ENCODE measurements at regions not wholly inside any gene's neighbourhood (a gene's known extent, or its start where the extent isn't known, plus 50 kb on each side); places are given as distances from the start of the nearest gene placed in this dataset.
"Not testable (repeated sequence)": the region's sequence is repeated elsewhere in the genome, so short reads cannot be mapped to it uniquely, and the experiment has no call there.

- no peak for DNase-seq (ENCODE audit: low read depth)
Observed at GRCh38 chr13:91232716-91233115, 114.8 kb upstream of the MIR17HG start.

- DNase-seq (ENCODE audit: low read depth), result no peak
Observed at GRCh38 chr13:91233291-91233690, 114.2 kb upstream of the MIR17HG start.

- no peak for DNase-seq (ENCODE audit: low read depth)
Observed at GRCh38 chr13:91236182-91236581, 111.3 kb upstream of the MIR17HG start.

DNA sequence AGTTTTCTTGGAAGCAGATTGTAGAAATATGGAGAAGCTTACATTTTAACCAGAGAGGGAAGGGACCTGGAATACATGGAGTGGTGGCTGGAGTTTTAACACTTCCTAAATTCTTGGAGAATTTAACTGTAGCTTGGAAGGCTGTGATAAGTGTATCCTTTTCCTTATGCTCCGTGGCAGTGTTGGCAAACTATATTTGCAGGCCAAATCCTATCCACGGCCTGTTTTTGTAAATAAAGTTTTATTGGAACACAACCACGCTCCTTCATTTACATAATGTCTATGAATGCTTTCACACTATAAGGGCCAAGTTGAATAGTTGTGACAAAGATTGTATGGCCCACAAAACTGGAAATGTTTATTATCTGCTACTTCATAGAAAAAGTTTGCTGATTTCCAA is 110.6 kb upstream of the MIR17HG start:
- DNase-seq (ENCODE audit: low read depth), result no peak

DNA sequence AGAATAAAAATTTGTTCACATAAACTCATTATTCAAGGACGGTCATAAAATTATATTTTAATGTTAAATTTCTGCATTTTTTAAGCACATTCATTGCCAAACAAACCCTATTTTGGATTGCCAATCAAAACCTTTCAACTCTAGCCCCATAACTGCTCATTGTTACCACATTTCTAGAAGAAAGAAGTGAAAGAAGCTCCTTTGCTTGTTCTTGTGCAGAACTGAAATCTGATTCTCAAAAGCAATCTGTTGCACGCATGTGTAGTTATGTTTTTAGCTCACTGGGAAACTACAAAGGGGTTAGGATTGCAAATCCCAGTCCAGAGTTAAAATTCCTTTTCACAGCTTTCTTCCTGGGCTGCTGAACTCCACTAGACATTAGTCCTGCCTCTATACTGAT is 109.5 kb upstream of the MIR17HG start:
- no peak for DNase-seq (ENCODE audit: low read depth)

DNA sequence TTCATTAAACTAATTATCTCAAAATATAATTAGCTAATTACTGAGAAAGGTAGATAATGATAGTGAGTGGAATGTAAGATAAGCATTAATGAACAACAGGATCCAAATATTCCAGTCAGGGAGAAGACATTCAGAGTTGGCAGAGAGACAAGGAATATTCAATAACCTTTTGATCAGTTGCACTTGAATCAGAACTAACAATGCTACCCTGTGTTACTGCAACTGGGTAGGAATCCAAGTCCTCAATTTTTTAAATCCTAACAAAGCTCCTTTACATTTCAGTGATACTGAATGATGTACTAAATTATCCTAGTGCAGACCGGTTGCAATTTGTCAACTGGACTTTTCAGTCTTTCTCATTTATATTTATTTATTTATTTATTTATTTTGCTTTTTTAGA is 107.1 kb upstream of the MIR17HG start:
- DNase-seq (ENCODE audit: low read depth), result no peak

DNA sequence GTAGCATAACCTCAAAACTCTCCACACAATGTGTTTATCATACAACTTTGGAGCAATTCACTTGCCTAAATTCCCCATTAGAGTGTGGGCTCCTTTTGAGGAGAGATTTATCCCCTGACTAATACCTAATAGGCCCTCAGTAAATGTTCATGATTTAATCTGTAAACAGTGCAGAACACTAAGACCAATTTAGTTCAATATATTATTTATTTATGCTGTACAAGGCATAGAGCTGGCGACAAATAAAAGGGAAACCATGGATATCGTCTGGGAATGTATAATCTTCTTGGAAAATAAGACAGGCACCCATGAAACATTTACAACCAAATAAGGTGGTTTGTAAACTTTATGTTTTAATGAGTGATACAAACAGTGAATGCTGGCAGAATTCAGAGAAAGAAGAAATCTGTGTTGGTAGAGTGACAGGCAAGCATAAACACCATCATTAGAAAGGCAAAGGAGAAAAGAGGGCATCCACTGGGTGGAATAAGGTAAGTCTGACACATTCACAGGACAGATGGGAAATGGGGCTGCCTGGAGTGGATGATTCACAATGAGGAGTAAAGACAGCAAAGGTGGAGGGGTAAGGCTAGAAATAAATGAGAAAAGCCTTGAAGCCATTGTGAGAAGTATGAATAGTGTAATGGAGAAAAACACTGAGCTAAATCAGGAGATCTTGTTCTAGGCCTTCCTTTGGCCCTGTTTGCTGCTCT is 106.1 kb upstream of the MIR17HG start:
- no peak for DNase-seq (ENCODE audit: low read depth)

- DNase-seq (ENCODE audit: low read depth), result no peak
Observed at GRCh38 chr13:91242652-91243051, 104.8 kb upstream of the MIR17HG start.

DNA sequence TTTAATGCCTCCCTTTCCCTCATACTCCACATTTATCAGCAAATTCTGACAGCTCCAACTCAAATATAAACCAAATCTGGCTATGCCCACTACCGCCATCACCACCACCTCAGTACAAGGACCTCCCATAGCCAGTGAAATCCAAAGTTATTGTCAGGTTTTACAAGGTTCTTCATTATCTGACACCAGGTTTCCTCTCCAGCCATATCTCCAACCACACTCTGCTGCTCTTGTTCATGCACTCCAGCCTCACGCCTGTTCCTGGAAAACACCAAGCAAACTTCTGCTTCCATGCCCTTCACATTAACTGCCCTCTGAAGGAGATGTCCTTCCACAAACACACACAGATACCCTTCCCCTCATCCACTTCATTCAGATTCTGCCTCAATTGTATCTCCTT is 102.2 kb upstream of the MIR17HG start:
- DNase-seq (ENCODE audit: low read depth), result no peak

- no peak for DNase-seq (ENCODE audit: low read depth)
Observed at GRCh38 chr13:91247768-91248167, 99.7 kb upstream of the MIR17HG start.

GRCh38 chr13:91248249-91248648 is 99.2 kb upstream of the MIR17HG start:
- DNase-seq (ENCODE audit: low read depth), result no peak

GRCh38 chr13:91249370-91249769 is 98.1 kb upstream of the MIR17HG start:
- DNase-seq (ENCODE audit: low read depth), result no peak

DNA sequence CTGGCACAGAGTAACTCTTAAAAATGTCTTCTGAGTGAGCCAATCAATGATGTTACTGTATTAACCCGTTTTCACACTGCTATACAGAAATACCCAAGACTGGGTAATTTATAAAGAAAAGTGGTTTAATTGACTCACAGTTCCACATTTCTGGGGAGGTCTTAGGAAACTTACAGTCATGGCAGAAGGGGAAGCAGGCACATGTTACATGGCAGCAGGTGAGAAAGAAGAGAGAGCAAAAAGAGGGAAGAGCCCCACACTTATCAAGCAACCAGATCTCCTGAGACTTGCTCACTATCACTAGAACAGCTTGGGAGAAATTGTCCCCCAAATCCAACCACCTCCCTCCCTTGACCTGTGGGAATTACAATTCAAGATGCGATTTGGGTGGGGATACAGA is 97.6 kb upstream of the MIR17HG start:
- DNase-seq (ENCODE audit: low read depth), result no peak

- not testable (repeated sequence) for DNase-seq (ENCODE audit: low read depth)
Observed at GRCh38 chr13:91251573-91251972, 95.9 kb upstream of the MIR17HG start.

- no peak for DNase-seq (ENCODE audit: low read depth)
Observed at GRCh38 chr13:91264484-91264883, 83.0 kb upstream of the MIR17HG start.

GRCh38 chr13:91269237-91269636 is 78.2 kb upstream of the MIR17HG start:
- DNase-seq (ENCODE audit: low read depth), result no peak

GRCh38 chr13:91270031-91270430 is 77.5 kb upstream of the MIR17HG start:
- DNase-seq (ENCODE audit: low read depth), result no peak

DNA sequence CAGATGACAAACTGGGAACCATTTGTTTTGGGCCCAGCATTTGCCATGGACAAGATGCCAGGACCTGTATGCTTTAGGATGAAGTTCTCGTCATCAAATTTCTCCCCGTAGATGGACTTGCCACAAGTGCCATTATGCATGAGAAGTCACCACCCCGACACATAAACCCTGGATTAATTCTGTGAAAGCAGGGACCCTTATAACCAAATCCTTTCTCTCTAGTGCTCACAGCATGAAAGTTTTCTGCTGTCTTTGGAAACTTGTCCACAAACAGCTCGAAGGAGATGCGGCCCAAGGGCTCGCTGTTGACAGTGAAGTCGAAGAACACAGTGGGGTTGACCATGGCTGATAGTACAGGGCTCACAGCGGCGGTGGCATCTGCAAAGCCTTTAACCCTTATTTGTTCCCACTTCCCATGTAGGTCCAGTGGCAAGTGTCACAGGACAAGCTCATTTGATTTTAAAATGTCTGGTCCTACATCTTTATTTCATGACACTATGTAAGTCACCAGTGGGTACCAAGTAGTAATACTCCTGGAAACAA is 75.2 kb upstream of the MIR17HG start:
- DNase-seq (ENCODE audit: low read depth), result no peak

DNA sequence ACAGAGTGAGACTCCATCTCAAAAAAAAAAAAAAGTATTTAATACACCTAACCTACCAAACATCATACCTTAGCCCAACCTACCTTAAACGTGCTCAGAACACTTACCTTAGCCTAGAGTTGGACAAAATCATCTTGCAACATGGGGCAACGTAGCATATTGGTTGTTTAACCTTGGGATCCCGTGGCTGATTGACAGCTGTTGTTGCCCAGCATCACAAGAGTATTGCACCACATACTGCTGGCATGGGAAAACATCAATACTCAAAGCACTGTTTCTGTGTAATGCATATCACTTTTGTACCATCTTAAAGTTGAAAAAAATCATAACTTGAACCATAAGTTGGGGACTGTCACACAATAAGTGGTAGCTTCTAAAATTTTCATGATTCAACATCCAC is 73.8 kb upstream of the MIR17HG start:
- no peak for DNase-seq (ENCODE audit: low read depth)

DNA sequence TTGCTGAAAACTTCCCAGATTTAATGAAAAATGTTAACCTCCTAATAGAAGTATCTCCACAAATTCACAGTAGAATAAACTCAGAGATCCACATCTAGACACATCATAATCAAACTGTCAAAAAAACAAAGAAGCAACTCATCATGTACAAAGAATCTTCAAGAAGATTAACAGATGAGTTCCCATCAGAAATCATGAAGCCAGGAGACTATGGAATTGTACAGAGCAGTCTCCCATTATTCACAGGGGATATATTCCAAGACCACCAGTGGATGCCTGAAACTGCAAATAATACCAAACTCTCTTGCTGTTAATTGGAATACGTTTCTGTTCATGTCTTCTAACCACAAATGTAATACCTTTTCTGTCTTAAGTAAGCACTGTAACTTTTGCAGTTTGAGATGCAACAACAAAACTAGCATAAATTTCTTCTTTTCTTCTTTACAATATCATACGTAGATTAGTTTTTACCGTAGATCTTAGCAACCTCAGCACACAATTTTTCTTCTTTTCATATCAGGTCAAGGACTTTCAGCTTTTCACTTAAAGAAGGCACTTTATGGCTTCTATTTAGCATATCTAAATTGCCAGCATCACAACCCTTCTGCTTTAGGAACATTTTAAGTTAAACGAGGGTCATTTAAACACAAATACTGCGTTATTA is 70.3 kb upstream of the MIR17HG start:
- DNase-seq (ENCODE audit: low read depth), result no peak

DNA sequence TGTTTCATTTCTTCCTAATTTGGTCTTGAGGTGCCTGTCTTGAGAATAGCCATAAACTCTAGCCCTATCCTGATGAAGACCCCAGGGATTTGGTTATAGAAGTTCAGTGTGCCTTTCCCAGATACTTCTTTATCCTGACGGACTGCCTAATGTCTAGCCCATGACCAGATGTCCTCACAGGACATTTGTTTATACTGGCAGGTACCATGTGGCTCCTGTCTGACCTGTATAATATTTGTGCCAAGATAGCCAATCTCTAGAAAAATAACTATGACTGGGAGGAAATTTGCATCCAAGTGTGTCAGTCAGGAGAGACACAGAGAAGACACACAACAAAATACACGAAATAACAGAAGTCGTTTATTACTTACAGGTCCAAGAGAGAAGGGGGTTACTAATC is 69.2 kb upstream of the MIR17HG start:
- no peak for DNase-seq (ENCODE audit: low read depth)

- no peak for DNase-seq (ENCODE audit: low read depth)
Observed at GRCh38 chr13:91278888-91279287, 68.6 kb upstream of the MIR17HG start.

DNA sequence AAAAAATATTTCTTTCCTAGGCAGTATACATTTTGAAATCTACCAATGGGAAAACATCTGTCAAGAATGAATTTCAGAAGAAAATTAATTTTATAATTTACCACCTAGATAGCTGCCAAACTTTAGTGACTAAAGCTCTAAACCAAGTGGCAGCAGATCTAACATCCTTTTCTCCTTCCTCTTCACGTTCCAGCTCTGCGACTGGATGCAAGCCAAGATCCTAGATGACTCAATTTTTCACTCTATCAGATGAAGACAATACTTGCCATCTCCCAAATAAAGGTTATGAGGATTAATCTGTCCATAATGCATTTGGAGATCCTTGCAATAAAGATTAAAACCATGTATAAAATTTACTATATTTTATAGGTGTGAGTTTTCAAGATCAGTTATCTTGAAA is 66.7 kb upstream of the MIR17HG start:
- DNase-seq (ENCODE audit: low read depth), result no peak

- no peak for DNase-seq (ENCODE audit: low read depth)
Observed at GRCh38 chr13:91284335-91284734, 63.2 kb upstream of the MIR17HG start.

Data from activated T-cell treated with anti-CD3 and anti-CD28 coated beads for 48 hours (primary cell).